IPS-15b (cell line): ENCODE measurements at regions not wholly inside any gene's neighbourhood (a gene's known extent, or its start where the extent isn't known, plus 50 kb on each side); places are given as distances from the start of the nearest gene placed in this dataset.

Experiments
- H3K27me3 ChIP-seq: one replicate; pipeline ENCODE4 v1.6.1; 2013; ENCODE audit warnings: low read length; ENCODE audit not compliant: control insufficient read depth, insufficient read depth
- H3K36me3 ChIP-seq: one replicate; pipeline ENCODE4 v1.6.1; 2013; ENCODE audit warnings: low read length; ENCODE audit not compliant: control insufficient read depth, insufficient read depth
- H3K4me1 ChIP-seq: one replicate; pipeline ENCODE4 v1.6.1; 2013; ENCODE audit warnings: mild to moderate bottlenecking, low read length; ENCODE audit not compliant: control insufficient read depth, insufficient read depth
- H3K4me3 ChIP-seq: one replicate; pipeline ENCODE4 v1.5.1; 2013; ENCODE audit warnings: low read depth, low read length
- H3K9ac ChIP-seq: one replicate; pipeline ENCODE4 v1.6.1; 2013; ENCODE audit warnings: low read depth, mild to moderate bottlenecking, low read length
- H3K9me3 ChIP-seq: one replicate; pipeline ENCODE4 v1.6.1; 2013; ENCODE audit warnings: mild to moderate bottlenecking, low read length; ENCODE audit not compliant: control insufficient read depth, insufficient read depth

- no peaks in the 10 kb centered on the region for H3K36me3 ChIP-seq
- no peaks in the 10 kb centered on the region for H3K9me3 ChIP-seq
- H3K27me3 ChIP-seq = no peaks in the 10 kb centered on the region
- no peaks in the 10 kb centered on the region for H3K4me1 ChIP-seq
- H3K4me3 ChIP-seq = no peak overlapping the region
- no peak overlapping the region for H3K9ac ChIP-seq
Observed at GRCh38 chr13:22489771-22490170, 691.0 kb upstream of the SGCG start.

- Histone ChIP-seq H3K9ac (no peak overlapping the region), H3K4me1 (no peaks in the 10 kb centered on the region), H3K4me3 (no peak overlapping the region), H3K27me3 (no peaks in the 10 kb centered on the region), H3K9me3 (no peaks in the 10 kb centered on the region), H3K36me3 (no peaks in the 10 kb centered on the region)
Observed at GRCh38 chr13:22495819-22496218, 685.0 kb upstream of the SGCG start.

GRCh38 chr13:22496803-22497508 is 683.8 kb upstream of the SGCG start:
- Histone ChIP-seq H3K27me3 (no peaks in the 10 kb centered on the region), H3K9ac (no peak overlapping the region), H3K4me3 (no peak overlapping the region), H3K4me1 (no peaks in the 10 kb centered on the region), H3K9me3 (no peaks in the 10 kb centered on the region), H3K36me3 (no peaks in the 10 kb centered on the region)

- no peaks in the 10 kb centered on the region for H3K36me3 ChIP-seq
- no peak overlapping the region for H3K9ac ChIP-seq
- H3K4me3 ChIP-seq = no peak overlapping the region
- no peaks in the 10 kb centered on the region for H3K9me3 ChIP-seq
- H3K4me1 ChIP-seq = no peaks in the 10 kb centered on the region
- H3K27me3 ChIP-seq = no peaks in the 10 kb centered on the region
Observed at GRCh38 chr13:22497991-22498780, 682.6 kb upstream of the SGCG start.

GRCh38 chr13:22499919-22500318 is 680.9 kb upstream of the SGCG start:
- H3K9me3 ChIP-seq = no peaks in the 10 kb centered on the region
- no peaks in the 10 kb centered on the region for H3K27me3 ChIP-seq
- no peaks in the 10 kb centered on the region for H3K4me1 ChIP-seq
- H3K4me3 ChIP-seq = no peak overlapping the region
- no peaks in the 10 kb centered on the region for H3K36me3 ChIP-seq
- no peak overlapping the region for H3K9ac ChIP-seq

- Histone ChIP-seq H3K27me3 (no peaks in the 10 kb centered on the region), H3K4me1 (no peaks in the 10 kb centered on the region), H3K9me3 (no peaks in the 10 kb centered on the region), H3K36me3 (no peaks in the 10 kb centered on the region), H3K4me3 (no peak overlapping the region), H3K9ac (no peak overlapping the region)
Observed at GRCh38 chr13:22505489-22505888, 675.3 kb upstream of the SGCG start.

- no peak overlapping the region for H3K9ac ChIP-seq
- no peaks in the 10 kb centered on the region for H3K9me3 ChIP-seq
- no peaks in the 10 kb centered on the region for H3K4me1 ChIP-seq
- H3K36me3 ChIP-seq = no peaks in the 10 kb centered on the region
- no peaks in the 10 kb centered on the region for H3K27me3 ChIP-seq
- H3K4me3 ChIP-seq = no peak overlapping the region
Observed at GRCh38 chr13:22506096-22506691, 674.6 kb upstream of the SGCG start.

- no peak overlapping the region for H3K9ac ChIP-seq
- H3K4me3 ChIP-seq = no peak overlapping the region
- H3K36me3 ChIP-seq = no peaks in the 10 kb centered on the region
- H3K9me3 ChIP-seq = no peaks in the 10 kb centered on the region
- no peaks in the 10 kb centered on the region for H3K27me3 ChIP-seq
- H3K4me1 ChIP-seq = peaks cover 2% of the 10 kb centered on the region
Observed at GRCh38 chr13:22517544-22517943, 663.2 kb upstream of the SGCG start.

- Histone ChIP-seq H3K9ac (no peak overlapping the region), H3K27me3 (no peaks in the 10 kb centered on the region), H3K4me3 (no peak overlapping the region), H3K36me3 (no peaks in the 10 kb centered on the region), H3K9me3 (no peaks in the 10 kb centered on the region), H3K4me1 (no peaks in the 10 kb centered on the region)
Observed at GRCh38 chr13:22536851-22537250, 643.9 kb upstream of the SGCG start.

- Histone ChIP-seq H3K4me3 (no peak overlapping the region), H3K27me3 (no peaks in the 10 kb centered on the region), H3K9me3 (no peaks in the 10 kb centered on the region), H3K9ac (no peak overlapping the region), H3K4me1 (no peaks in the 10 kb centered on the region), H3K36me3 (no peaks in the 10 kb centered on the region)
Observed at GRCh38 chr13:22538400-22538799, 642.4 kb upstream of the SGCG start.

- H3K9ac ChIP-seq = no peak overlapping the region
- no peaks in the 10 kb centered on the region for H3K4me1 ChIP-seq
- H3K36me3 ChIP-seq = no peaks in the 10 kb centered on the region
- H3K4me3 ChIP-seq = no peak overlapping the region
- H3K9me3 ChIP-seq = no peaks in the 10 kb centered on the region
- no peaks in the 10 kb centered on the region for H3K27me3 ChIP-seq
Observed at GRCh38 chr13:22549126-22549525, 631.7 kb upstream of the SGCG start.

GRCh38 chr13:22561581-22561980 is 619.2 kb upstream of the SGCG start:
- Histone ChIP-seq H3K4me3 (no peak overlapping the region), H3K27me3 (no peaks in the 10 kb centered on the region), H3K9me3 (no peaks in the 10 kb centered on the region), H3K36me3 (no peaks in the 10 kb centered on the region), H3K9ac (no peak overlapping the region), H3K4me1 (no peaks in the 10 kb centered on the region)
